Breast epithelium (tissue), 4 donors: ENCODE measurements at regions not wholly inside any gene's neighbourhood (a gene's known extent, or its start where the extent isn't known, plus 50 kb on each side); places are given as distances from the start of the nearest gene placed in this dataset.

Experiments
- DNase-seq, 2 donors: peaks; one replicate each; pipeline ENCODE4 v3.0.0-alpha.2; 2019; ENCODE audit warnings: low spot score in 2 of 2
- H3K27ac ChIP-seq, 2 donors: fragments of 200-600 bp; sonication (generic) in 1 of 2; one replicate each; pipeline ENCODE4 v1.5.1; 2016 to 2019; ENCODE audit warnings: mild to moderate bottlenecking in 1 of 2
- H3K27me3 ChIP-seq, 2 donors: fragments of 200-600 bp; sonication (generic) in 1 of 2; one replicate each; pipeline versions ENCODE4 v1.5.1 to v1.6.0; 2017 to 2019; ENCODE audit warnings: control low read depth in 1 of 2, mild to moderate bottlenecking in 1 of 2
- H3K36me3 ChIP-seq: fragments of 200-600 bp; one replicate; pipeline ENCODE4 v1.5.1; 2019
- H3K4me1 ChIP-seq, 2 donors: fragments of 200-600 bp; sonication (generic); one replicate each; pipeline ENCODE4 v1.5.1; 2016 to 2019; ENCODE audit warnings: control low read depth in 1 of 2
- H3K4me3 ChIP-seq, 3 donors: fragments of 200-600 bp; sonication (generic); 1 replicate in 2 of 3; 2 replicates in 1 of 3; pipeline ENCODE4 v1.5.1; 2016 to 2019; ENCODE audit warnings: mild to moderate bottlenecking in 3 of 3, moderate library complexity in 2 of 3
- H3K9me3 ChIP-seq, 2 donors: fragments of 200-600 bp; sonication (generic) in 1 of 2; one replicate each; pipeline ENCODE4 v1.5.1; 2016 to 2019; ENCODE audit warnings: control low read depth in 1 of 2
- CTCF ChIP-seq, 3 donors: fragments of 450-650 bp; IDR thresholded peaks; one replicate each; pipeline ENCODE4 v1.5.1; 2016 to 2017; ENCODE audit warnings: antibody characterized with exemption in 3 of 3, mild to moderate bottlenecking in 3 of 3, moderate library complexity in 3 of 3
- POLR2A ChIP-seq: fragments of 450-650 bp; IDR thresholded peaks from one replicate; pipeline ENCODE4 v1.6.1; 2016; ENCODE audit warnings: antibody characterized with exemption, mild to moderate bottlenecking, moderate library complexity
- POLR2AphosphoS5 ChIP-seq, 3 donors: sonication (generic); formaldehyde crosslinking; IDR thresholded peaks; one replicate each; pipeline ENCODE4 v1.6.1; 2017; ENCODE audit warnings: antibody characterized with exemption in 3 of 3
- intact Hi-C: fragments of 100-400 bp; cut with DNase I; formaldehyde crosslinking; loops from one replicate; pipeline ENCODE4 v1.15.1; 2023; ENCODE audit warnings: low total_unique reads

DNA sequence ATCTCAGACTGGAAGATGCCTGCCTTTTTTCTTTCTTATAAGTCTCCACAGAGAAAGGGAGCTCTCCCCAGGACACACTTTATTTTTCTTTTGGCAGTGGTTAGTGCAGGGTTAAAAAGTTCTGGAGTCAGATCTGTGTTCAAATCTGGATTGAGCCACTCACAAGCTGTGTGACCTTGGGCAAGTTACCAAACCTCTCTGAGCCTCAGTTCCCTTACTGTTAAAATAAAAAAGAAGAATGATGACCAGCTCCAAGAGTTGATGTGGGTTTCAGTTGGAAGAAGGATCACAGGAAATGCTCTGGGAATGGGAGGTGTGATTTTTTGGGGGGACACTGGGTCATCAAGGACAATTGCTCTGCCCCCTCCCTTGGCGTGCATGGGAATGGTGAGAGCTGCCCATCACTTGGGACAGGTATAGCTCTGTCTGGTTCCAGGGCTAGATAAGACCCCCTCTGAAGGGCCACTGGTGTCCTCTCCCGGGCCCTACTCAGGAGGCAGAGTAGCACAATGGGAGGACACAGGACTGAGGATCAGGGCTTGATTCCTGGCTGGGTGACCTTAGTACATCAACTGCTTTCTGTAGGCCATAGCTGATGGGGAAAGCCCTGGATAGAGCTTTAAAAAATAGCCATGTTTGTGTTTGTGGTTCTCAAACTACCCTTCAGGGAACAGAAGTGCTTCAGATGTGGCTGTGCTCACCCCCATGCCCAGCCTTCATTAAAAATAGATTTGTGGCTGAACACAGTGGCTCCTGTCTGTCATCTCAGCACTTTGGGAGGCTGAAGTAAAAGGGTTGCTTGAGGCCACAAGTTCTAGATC is 228.3 kb downstream of the MIAT start:
- intact Hi-C loops = no loop called here
- H3K4me3 ChIP-seq = no peak overlapping the region
- no peaks in the 10 kb centered on the region for H3K27me3 ChIP-seq
- H3K9me3 ChIP-seq = no peaks in the 10 kb centered on the region
- H3K36me3 ChIP-seq = no peaks in the 10 kb centered on the region
- no peak for DNase-seq
- H3K4me1 ChIP-seq = no peaks in the 10 kb centered on the region
- H3K27ac ChIP-seq = no peak overlapping the region
- TF ChIP-seq CTCF (IDR thresholded peaks at IDR 0.05) (no peak), POLR2A (no peak), POLR2AphosphoS5 (IDR thresholded peaks at IDR 0.05) (no peak)

- no peaks in the 10 kb centered on the region for H3K27me3 ChIP-seq
- no peaks in the 10 kb centered on the region for H3K9me3 ChIP-seq
- TF ChIP-seq POLR2A (no peak), POLR2AphosphoS5 (IDR thresholded peaks at IDR 0.05) (no peak), CTCF (IDR thresholded peaks at IDR 0.05) (no peak)
- no peaks in the 10 kb centered on the region for H3K36me3 ChIP-seq
- H3K4me1 ChIP-seq = no peaks in the 10 kb centered on the region
- intact Hi-C loops = no loop called here
- no peak overlapping the region for H3K4me3 ChIP-seq
- no peak for DNase-seq
- H3K27ac ChIP-seq = no peak overlapping the region
Measured at GRCh38 chr22:26887456-26887855, 230.1 kb downstream of the MIAT start.

DNA sequence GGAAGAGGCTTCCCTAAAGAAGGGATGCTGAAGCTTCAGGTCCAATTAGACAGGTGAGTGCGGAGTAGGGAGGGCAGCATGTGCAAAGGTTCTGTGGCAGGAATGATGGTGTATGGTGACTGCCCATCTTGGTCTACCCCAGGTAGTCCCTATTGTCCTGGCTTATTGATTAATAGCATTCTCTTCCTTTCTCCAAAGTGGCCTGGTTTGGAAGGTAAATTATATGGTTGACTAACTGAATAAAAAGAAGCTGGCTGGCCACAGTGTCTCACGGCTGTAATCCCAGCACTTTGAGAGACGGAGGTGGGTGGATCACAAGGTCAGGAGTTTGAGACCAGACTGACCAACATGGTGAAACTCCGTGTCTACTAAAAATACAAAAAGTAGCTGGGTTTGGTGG is 230.5 kb downstream of the MIAT start:
- TF ChIP-seq CTCF (IDR thresholded peaks at IDR 0.05) (no peak), POLR2AphosphoS5 (IDR thresholded peaks at IDR 0.05) (no peak), POLR2A (no peak)
- Histone ChIP-seq H3K27ac (no peak overlapping the region), H3K4me1 (no peaks in the 10 kb centered on the region), H3K27me3 (no peaks in the 10 kb centered on the region), H3K4me3 (no peak overlapping the region), H3K36me3 (no peaks in the 10 kb centered on the region), H3K9me3 (no peaks in the 10 kb centered on the region)
- intact Hi-C loops = no loop called here
- DNase-seq = no peak

- Histone ChIP-seq H3K27me3 (no peaks in the 10 kb centered on the region), H3K4me1 (no peaks in the 10 kb centered on the region), H3K9me3 (no peaks in the 10 kb centered on the region), H3K36me3 (no peaks in the 10 kb centered on the region), H3K4me3 (no peak overlapping the region), H3K27ac (no peak overlapping the region)
- no peak for DNase-seq
- intact Hi-C loops = no loop called here
- no peak for TF ChIP-seq CTCF (IDR thresholded peaks at IDR 0.05)
- no peak for TF ChIP-seq POLR2AphosphoS5 (IDR thresholded peaks at IDR 0.05)
- no peak for TF ChIP-seq POLR2A
Measured at GRCh38 chr22:26888887-26889286, 231.5 kb downstream of the MIAT start.

- no peaks in the 10 kb centered on the region for H3K27me3 ChIP-seq
- no peak overlapping the region for H3K27ac ChIP-seq
- no peaks in the 10 kb centered on the region for H3K4me1 ChIP-seq
- H3K4me3 ChIP-seq = no peak overlapping the region
- no peak for DNase-seq
- H3K9me3 ChIP-seq = no peaks in the 10 kb centered on the region
- TF ChIP-seq POLR2AphosphoS5 (IDR thresholded peaks at IDR 0.05) (no peak), CTCF (IDR thresholded peaks at IDR 0.05) (no peak), POLR2A (no peak)
- H3K36me3 ChIP-seq = no peaks in the 10 kb centered on the region
- intact Hi-C loops = no loop called here
Measured at GRCh38 chr22:26889802-26890201, 232.4 kb downstream of the MIAT start.
